ENCODE measurements at regions not wholly inside any gene's neighbourhood (a gene's known extent, or its start where the extent isn't known, plus 50 kb on each side); places are given as distances from the start of the nearest gene placed in this dataset.

DNA sequence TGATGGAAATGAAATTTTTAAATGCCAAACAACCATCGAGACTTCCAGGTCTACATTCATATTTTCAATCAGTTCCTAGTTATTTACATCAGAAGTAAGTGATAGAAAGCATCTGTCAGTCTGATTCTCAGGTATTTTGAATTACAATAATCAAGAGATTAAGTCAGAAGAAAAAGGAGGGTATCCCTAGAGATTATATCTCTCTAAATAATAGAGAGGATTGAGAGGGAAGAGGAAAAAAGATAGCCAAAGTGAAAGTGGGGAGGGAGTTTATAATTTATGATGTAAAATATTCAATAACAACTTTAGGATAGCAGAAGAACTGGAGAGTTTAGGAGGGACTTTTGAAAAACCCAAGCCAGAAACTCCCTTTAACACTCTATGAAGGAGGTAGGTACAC is 400.2 kb downstream of the EFNA5 start:
- TF ChIP-seq, protein P1, sequence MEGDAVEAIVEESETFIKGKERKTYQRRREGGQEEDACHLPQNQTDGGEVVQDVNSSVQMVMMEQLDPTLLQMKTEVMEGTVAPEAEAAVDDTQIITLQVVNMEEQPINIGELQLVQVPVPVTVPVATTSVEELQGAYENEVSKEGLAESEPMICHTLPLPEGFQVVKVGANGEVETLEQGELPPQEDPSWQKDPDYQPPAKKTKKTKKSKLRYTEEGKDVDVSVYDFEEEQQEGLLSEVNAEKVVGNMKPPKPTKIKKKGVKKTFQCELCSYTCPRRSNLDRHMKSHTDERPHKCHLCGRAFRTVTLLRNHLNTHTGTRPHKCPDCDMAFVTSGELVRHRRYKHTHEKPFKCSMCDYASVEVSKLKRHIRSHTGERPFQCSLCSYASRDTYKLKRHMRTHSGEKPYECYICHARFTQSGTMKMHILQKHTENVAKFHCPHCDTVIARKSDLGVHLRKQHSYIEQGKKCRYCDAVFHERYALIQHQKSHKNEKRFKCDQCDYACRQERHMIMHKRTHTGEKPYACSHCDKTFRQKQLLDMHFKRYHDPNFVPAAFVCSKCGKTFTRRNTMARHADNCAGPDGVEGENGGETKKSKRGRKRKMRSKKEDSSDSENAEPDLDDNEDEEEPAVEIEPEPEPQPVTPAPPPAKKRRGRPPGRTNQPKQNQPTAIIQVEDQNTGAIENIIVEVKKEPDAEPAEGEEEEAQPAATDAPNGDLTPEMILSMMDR (optimal IDR thresholded peaks at IDR 0.05 in 1 of 3, IDR thresholded peaks at IDR 0.05 in 1 of 3, conservative IDR thresholded peaks at IDR 0.05 in 1 of 3; ENCODE audit: extremely low read depth in 1 of 3, insufficient read depth in 2 of 3, low read length in 3 of 3): no peak
- no peak for TF ChIP-seq EZH2 (IDR thresholded peaks at IDR 0.05; ENCODE audit: low read length)
